ENCODE measurements at regions not wholly inside any gene's neighbourhood (a gene's known extent, or its start where the extent isn't known, plus 50 kb on each side); places are given as distances from the start of the nearest gene placed in this dataset.

DNA sequence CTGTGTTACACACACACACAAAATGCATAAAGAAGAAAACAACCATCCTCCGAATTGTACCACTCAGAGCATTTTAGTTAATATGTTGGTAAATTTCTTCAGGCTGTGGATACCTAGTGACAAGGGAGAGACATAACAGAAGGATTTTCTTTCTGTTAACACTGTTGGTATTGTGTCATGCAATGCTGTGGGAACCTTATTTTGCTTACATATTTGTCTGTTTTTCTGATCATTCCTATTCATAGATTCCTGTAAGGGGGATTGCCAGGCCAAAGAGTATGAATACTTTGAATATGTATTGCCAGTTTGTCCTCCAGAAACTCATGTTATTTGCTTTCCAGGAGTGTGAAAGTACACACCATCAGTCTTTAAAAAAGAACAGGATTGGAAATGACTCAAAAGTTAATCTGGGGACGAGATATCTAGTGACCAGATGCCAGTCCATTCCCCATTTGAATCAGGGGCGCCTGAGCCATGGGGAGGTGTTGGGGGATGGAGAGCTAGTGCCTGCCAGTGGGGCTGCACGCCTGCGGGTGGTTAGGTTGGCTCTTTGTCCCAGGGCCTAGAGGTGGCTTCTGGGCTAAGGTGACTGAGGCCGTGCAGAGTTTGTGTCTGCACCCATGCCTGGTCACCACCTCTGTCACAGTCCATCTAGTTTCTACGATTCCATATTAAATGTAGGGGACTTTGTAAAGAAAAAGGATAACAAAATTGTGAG is 142.0 kb downstream of the PTPN20 start:
- no peak for DNase-seq

GRCh38 chr10:47054974-47055373 is 143.7 kb downstream of the PTPN20 start:
- DNase-seq = no peak

- no peak for DNase-seq
Observed at GRCh38 chr10:47055386-47056246, 144.4 kb downstream of the PTPN20 start.

DNA sequence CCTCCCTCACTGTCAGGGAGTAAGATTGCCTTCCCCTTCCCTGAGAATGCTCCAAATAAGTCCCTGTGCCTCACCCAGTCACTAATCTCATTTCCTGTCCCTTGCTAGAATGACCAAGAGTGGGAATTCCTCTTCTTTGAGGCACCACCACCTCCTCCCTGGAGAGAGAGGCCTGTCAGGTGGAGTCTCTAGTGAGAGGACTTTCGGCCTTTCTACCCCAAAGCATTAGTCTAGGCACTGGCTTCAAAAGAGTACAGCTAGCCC is 145.0 kb downstream of the PTPN20 start:
- DNase-seq = no peak

GRCh38 chr10:47057471-47057870 is 146.2 kb downstream of the PTPN20 start:
- no peak for DNase-seq

GRCh38 chr10:47058032-47058702 is 146.9 kb downstream of the PTPN20 start:
- DNase-seq = no peak

DNA sequence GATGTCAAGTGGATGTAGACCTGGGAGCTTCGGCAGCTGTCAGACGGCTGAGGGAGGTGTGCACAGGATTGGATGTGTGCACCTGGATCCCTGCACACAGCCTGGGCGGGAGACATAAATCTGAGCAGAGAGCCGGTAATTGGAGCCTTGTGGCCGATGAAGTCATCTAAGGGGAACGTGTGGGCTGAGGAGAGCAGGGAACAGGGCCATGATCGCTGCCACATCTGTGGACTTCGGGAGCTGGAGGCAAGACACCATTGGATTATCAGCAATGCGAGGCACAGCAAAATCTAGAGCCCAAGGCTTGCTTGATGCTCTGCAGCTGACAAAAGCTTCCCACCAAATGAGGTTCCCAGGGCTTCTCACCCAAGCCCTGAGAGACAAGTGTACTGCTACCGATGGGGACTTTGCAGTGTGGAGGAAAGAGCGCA is 147.7 kb downstream of the PTPN20 start:
- DNase-seq = no peak

DNA sequence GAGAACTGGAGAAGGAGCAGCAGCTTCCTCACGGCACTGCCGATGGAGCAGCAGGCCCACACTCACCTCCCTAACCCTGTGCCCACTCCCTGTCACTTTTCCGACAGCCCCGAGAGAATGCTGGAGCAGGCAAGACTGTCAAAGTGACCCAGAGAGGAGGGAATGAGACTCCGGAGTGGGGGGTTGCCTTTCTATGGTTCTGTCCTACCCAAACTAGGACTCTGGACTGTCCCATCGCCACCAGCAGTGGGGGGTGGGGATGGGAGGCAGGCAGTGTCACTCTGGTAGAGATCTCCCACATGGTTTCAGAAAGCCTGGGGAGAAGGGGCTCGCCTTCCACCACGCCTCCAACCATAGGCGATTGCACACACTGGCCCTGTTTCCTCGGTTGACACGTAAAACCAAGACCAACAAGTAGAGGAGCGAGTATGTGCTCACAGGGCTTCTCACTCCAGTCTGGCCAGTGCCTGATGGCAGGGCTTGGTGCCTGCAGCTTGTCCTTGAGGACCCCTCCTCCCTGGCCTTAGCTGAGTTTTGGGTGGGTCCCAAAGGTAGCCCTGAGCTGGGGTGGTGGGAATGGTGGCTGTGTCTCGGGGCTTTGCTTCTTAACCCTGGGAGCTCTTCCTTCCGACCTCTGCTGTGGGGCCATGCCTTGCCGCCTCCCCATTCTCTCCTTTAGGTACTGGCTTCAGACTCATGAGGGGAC is 148.5 kb downstream of the PTPN20 start:
- no peak for DNase-seq

GRCh38 chr10:47060356-47060755 is 149.1 kb downstream of the PTPN20 start:
- no peak for DNase-seq

GRCh38 chr10:47060993-47061500 is 149.8 kb downstream of the PTPN20 start:
- DNase-seq = no peak

GRCh38 chr10:47061776-47062175 is 150.5 kb downstream of the PTPN20 start:
- no peak for DNase-seq

GRCh38 chr10:47062441-47063200 is 151.4 kb downstream of the PTPN20 start:
- no peak for DNase-seq

DNA sequence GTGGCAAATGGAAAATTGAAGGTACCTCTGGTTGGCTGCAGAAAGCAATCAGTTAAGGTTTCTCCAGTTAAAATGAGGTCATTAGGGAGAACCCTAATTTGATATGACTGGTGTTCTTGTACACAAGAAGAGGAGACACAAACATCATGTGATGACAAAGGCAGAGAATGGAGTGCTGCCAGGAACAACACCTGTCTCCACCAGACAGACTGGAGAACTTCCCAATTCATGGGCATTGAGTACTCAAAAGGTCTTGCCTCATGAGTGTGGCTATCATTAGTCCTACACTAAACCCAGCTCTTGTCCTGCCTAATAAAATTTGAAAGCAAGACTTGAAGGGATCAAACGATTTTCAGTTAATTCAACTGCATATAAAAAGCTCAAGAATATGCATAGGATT is 152.6 kb downstream of the PTPN20 start:
- DNase-seq = no peak

DNA sequence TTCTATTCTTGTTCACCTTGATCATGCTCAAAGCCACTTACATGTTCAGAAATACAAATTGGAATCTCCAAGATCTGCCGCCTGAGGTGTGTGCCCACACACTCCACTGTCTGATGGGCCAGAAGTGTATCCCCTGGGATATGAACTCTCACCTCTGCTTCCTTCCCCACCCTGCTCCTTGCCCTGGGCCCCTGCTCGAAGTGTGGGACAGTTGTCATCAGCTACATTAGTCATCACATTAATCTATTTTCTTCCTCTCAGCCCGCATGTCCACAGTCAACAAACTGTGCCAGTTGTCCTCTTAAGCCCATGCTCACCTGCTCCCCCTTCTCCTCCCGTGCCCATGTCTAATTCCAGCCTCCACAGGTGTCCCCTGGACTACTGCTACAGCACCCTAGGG is 154.7 kb downstream of the PTPN20 start:
- DNase-seq = no peak

- no peak for DNase-seq
Observed at GRCh38 chr10:47067949-47068940, 157.0 kb downstream of the PTPN20 start.

GRCh38 chr10:47070541-47070940 is 159.3 kb downstream of the PTPN20 start:
- no peak for DNase-seq

GRCh38 chr10:47071891-47072290 is 160.7 kb downstream of the PTPN20 start:
- DNase-seq = no peak

- no peak for DNase-seq
Observed at GRCh38 chr10:47073967-47074366, 162.7 kb downstream of the PTPN20 start.

DNA sequence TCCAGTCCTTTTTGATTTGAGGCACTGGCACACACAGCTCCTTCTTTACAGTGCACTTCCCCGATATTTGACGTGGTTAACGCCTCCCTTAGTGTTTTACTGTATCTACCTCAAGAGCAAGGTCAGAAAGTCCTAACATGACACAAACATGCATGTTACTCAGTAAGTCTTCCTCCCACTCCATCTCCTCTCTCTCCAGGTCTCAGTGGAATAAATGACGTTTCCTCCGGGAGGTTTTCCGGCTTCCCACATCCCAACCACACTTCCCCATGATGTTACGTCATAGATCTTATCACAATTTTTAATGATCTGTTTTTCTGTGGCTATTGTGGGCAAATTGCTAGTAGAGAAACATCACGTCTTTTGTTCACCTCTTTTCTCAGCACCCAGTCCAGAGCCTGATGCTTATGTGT is 165.7 kb downstream of the PTPN20 start:
- no peak for DNase-seq

- DNase-seq = no peak
Observed at GRCh38 chr10:47077386-47077785, 166.2 kb downstream of the PTPN20 start.

- DNase-seq = no peak
Observed at GRCh38 chr10:47077941-47078340, 166.7 kb downstream of the PTPN20 start.
